LNCaP clone FGC (cell line): ENCODE measurements at regions not wholly inside any gene's neighbourhood (a gene's known extent, or its start where the extent isn't known, plus 50 kb on each side); places are given as distances from the start of the nearest gene placed in this dataset.

Experiments
- DNase-seq: peaks from one replicate; pipeline ENCODE4 v3.0.0-alpha.2; 2011; ENCODE audit warnings: low read depth
- H3K4me3 ChIP-seq: 2 replicates; pipeline ENCODE4 v1.5.1; 2011; ENCODE audit warnings: mild to moderate bottlenecking, low read depth, low read length, control low read depth
- CTCF ChIP-seq: IDR thresholded peaks from 2 replicates; pipeline ENCODE4 v1.5.1; 2012; ENCODE audit warnings: mild to moderate bottlenecking; ENCODE audit not compliant: control insufficient read depth, insufficient read depth; ENCODE audit errors: extremely low read depth

- no peak for DNase-seq
- H3K4me3 ChIP-seq = no peak overlapping the region
- no peak for TF ChIP-seq CTCF
These were observed 114.3 kb upstream of the ZNF438 start for GRCh38 chr10:31145986-31146385.

- no peak overlapping the region for H3K4me3 ChIP-seq
- no peak for TF ChIP-seq CTCF
- no peak for DNase-seq
These were observed 115.0 kb upstream of the ZNF438 start for GRCh38 chr10:31146491-31147209.

DNA sequence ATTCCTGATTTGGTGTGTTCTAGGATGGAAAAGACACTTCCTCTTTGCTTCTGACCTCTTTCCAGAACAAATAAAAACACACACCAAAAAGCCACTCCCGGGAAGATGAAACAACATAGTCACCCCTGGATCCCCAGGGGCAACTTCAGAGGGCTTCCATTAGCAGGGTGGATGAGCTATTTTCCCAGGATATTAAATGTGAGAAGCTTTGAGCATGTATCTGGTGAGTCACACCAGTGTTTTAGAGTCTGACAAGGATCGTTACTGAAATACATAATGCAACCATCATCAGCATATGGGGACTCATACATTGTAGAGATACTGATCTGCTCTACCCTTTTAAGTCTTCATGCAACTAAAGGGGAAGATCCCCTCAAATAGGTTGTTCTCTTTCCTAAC, 115.5 kb upstream of the ZNF438 start:
- no peak for TF ChIP-seq CTCF
- no peak overlapping the region for H3K4me3 ChIP-seq
- DNase-seq = no peak

GRCh38 chr10:31148951-31149350, 117.3 kb upstream of the ZNF438 start:
- no peak for DNase-seq
- H3K4me3 ChIP-seq = no peak overlapping the region
- no peak for TF ChIP-seq CTCF

DNA sequence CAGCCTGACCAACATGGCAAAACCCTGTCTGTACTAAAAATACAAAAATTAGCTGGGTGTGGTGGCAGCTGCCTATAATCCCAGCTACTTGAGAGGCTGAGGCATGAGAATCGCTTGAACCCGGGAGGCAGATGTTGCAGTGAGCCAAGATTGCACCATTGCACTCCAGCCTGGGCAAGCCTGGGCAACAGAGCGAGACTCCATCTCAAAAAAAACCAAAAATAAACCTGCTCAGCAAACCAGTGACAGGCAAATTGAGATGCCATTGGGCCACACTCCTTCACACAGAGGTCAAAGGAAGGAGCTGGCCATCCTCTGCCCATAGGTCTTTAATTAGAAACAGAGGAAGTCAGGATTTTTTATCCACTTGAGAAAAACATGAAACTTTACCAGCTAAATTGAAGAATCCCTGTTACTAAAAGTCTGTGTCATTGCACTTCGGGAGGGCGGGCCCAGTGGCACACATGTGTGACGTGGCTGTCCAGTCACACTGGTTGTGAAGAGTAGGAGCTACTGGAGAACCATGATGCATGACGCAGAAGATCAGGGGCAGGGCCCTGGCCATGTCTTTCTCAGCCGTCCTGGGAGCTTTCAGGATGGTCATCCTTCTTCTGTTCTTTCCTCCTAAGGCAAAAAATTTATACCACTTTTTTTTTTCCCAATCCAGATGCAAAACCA, 118.3 kb upstream of the ZNF438 start:
- no peak for TF ChIP-seq CTCF
- no peak for DNase-seq
- H3K4me3 ChIP-seq = no peak overlapping the region

GRCh38 chr10:31151301-31151700, 119.6 kb upstream of the ZNF438 start:
- DNase-seq = no peak
- H3K4me3 ChIP-seq = no peak overlapping the region
- no peak for TF ChIP-seq CTCF

DNA sequence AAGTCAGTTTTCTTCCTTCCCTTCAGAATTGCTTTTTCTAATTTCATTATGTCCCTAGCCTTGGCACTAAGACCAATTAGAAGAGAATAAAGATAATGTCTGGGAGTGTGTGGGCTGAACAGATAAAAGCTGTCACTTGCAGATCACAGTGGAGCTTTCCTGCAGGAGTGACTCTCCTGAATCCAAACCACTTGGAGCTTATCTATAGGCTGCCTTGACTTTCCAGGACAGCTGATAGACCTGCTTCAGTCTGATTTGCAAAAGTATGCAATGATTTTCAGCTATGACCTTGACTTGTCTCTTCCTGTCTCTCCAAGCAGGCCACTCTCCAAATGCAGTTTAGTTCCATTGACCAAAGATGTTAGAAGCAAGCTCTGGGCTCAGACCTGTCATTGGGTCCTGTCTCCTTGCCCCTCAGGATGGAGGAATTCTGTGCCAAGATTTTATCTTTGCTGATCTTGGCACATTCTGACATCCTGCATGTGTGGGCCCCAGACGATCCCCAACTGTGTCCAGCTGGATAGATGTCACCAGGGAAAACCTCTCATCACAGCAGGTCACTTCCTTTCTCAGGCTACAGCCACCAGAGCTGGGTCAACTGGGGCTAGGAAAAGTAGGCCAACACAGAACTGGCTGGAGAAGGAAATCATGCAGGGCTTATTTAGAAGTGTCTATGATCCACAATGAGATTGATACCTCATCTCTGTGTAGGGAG, 120.9 kb upstream of the ZNF438 start:
- no peak for DNase-seq
- no peak overlapping the region for H3K4me3 ChIP-seq
- no peak for TF ChIP-seq CTCF
